ENCODE measurements at regions not wholly inside any gene's neighbourhood (a gene's known extent, or its start where the extent isn't known, plus 50 kb on each side); places are given as distances from the start of the nearest gene placed in this dataset.
A peak's percentile ranks its signal among the peaks of the same experiment; 100 is the strongest.
"Not testable (repeated sequence)": the region's sequence is repeated elsewhere in the genome, so short reads cannot be mapped to it uniquely, and the experiment has no call there.

DNA sequence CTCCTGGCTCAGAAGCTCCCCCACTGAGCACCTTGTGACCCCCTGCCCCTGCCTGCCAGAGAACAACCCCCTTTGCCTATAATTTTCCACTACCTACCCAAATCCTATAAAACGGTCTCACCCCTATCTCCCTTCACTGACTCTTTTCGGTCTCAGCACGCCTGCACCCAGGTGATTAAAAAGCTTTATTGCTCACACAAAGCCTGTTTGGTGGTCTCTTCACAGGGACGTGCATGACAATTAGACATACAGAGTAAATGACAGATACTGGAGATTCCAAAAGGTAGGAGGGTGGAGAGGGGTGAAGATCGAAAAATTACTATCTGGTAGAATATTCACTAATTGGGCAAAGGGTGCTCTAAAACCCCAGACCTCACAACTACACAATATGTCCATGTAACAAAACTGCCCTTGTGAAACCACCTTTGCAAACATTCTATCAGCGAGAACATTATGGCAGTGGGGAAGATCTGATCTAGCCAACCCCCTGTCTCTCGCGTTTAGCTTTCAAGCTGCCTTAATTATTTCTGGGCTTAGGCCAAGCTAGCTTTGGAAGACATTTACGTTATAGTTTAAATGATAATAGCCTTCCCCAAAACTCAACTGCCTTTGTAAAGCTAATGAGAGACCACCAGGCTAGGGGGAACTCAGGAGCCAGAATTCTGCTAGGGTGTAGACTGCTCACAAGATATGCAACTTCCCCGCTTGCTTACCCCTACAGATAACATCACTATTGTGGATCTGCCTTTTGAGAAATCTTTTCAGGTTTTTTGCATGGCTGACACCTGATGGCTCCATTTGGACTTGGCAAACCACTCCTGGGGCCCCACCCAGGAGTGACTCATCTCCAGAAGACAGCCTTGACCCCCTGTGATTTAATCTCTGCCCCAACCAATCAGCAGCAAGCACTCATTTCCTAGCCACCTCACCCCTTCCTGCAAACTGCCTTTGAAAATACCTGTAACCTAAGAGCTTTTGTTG is 1534.0 kb upstream of the SPRY2 start:
- DNase-seq (ENCODE audit: low read depth in 1 of 2, low spot score in 1 of 2) = no peak

GRCh38 chr13:81874253-81874652 is 1533.3 kb upstream of the SPRY2 start:
- TF ChIP-seq, protein P1, sequence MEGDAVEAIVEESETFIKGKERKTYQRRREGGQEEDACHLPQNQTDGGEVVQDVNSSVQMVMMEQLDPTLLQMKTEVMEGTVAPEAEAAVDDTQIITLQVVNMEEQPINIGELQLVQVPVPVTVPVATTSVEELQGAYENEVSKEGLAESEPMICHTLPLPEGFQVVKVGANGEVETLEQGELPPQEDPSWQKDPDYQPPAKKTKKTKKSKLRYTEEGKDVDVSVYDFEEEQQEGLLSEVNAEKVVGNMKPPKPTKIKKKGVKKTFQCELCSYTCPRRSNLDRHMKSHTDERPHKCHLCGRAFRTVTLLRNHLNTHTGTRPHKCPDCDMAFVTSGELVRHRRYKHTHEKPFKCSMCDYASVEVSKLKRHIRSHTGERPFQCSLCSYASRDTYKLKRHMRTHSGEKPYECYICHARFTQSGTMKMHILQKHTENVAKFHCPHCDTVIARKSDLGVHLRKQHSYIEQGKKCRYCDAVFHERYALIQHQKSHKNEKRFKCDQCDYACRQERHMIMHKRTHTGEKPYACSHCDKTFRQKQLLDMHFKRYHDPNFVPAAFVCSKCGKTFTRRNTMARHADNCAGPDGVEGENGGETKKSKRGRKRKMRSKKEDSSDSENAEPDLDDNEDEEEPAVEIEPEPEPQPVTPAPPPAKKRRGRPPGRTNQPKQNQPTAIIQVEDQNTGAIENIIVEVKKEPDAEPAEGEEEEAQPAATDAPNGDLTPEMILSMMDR (IDR thresholded peaks at IDR 0.05; ENCODE audit: insufficient read depth, low read length) = no peak
- TF ChIP-seq POLR2AphosphoS5 (IDR thresholded peaks at IDR 0.05; ENCODE audit: low read depth) (no peak), REST (IDR thresholded peaks at IDR 0.05; ENCODE audit: insufficient replicate concordance, low read depth) (no peak)
- no peak for DNase-seq (ENCODE audit: low read depth in 1 of 2, low spot score in 1 of 2)
- Histone ChIP-seq H3K4me3 (replicated peaks; ENCODE audit: insufficient read depth, low read length) (no peak overlapping the region), H3K27me3 (ENCODE audit: insufficient read depth, poor library complexity, severe bottlenecking) (no peaks in the 10 kb centered on the region), H3K27ac (replicated peaks) (no peak overlapping the region)

More for the DNA sequence above, 1534.0 kb upstream of the SPRY2 start:
- no peak for TF ChIP-seq POLR2AphosphoS5 (IDR thresholded peaks at IDR 0.05; ENCODE audit: low read depth)
- TF ChIP-seq, protein P1 (IDR thresholded peaks at IDR 0.05; ENCODE audit: insufficient read depth, low read length) = no peak
- TF ChIP-seq GABPA (IDR thresholded peaks at IDR 0.05; ENCODE audit: low read depth) = no peak
- TF ChIP-seq REST (IDR thresholded peaks at IDR 0.05; ENCODE audit: insufficient replicate concordance, low read depth) = no peak
- TF ChIP-seq SPI1 (IDR thresholded peaks at IDR 0.05; ENCODE audit: borderline replicate concordance, low read depth) = no peak
- Histone ChIP-seq H3K4me3 (replicated peaks; ENCODE audit: insufficient read depth, low read length) (no peak overlapping the region), H3K27ac (replicated peaks) (no peak overlapping the region), H3K27me3 (ENCODE audit: insufficient read depth, poor library complexity, severe bottlenecking) (no peaks in the 10 kb centered on the region)

- peak in 1 of 2 experiments; percentile 28 for DNase-seq (ENCODE audit: low read depth in 1 of 2, low spot score in 1 of 2)
- Histone ChIP-seq H3K27ac (replicated peaks) (no peak overlapping the region), H3K27me3 (ENCODE audit: insufficient read depth, poor library complexity, severe bottlenecking) (no peaks in the 10 kb centered on the region), H3K4me3 (replicated peaks; ENCODE audit: insufficient read depth, low read length) (no peak overlapping the region)
- TF ChIP-seq, protein P1 (IDR thresholded peaks at IDR 0.05; ENCODE audit: insufficient read depth, low read length) = no peak
- TF ChIP-seq REST (IDR thresholded peaks at IDR 0.05; ENCODE audit: insufficient replicate concordance, low read depth) (no peak), SPI1 (IDR thresholded peaks at IDR 0.05; ENCODE audit: borderline replicate concordance, low read depth) (no peak), GABPA (IDR thresholded peaks at IDR 0.05; ENCODE audit: low read depth) (no peak), POLR2AphosphoS5 (IDR thresholded peaks at IDR 0.05; ENCODE audit: low read depth) (no peak)
Measured at GRCh38 chr13:81872581-81872980, 1531.7 kb upstream of the SPRY2 start.

DNA sequence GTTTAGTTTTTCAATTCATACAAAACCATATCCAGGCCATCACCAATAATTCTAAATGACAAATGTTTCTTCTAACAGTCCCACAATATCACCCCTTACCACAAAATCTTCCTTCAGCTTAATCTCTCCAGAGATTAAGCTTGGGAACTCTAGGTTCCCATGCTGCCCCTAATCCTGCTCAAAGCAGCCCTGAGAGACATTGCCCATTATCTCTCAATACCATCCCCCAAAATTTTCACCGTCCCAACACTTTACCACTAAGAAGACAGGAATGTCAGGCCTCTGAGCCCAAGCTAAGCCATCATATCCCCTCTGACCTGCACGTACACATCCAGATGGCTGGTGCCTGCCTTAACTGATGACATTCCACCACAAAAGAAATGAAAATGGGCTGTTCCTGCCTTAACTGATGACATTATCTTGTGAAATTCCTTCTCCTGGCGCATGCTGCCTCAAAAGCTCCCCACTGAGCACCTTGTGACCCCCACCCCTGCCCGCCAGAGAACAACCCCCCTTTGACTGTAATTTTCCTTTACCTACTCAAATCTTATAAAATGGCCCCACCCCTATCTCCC is 1530.9 kb upstream of the SPRY2 start:
- DNase-seq (ENCODE audit: low read depth in 1 of 2, low spot score in 1 of 2); H3K27me3 ChIP-seq (ENCODE audit: insufficient read depth, poor library complexity, severe bottlenecking); H3K4me3 ChIP-seq (replicated peaks; ENCODE audit: insufficient read depth, low read length); H3K27ac ChIP-seq (replicated peaks): not testable (repeated sequence)

Measured in HL-60 (cell line).